ENCODE measurements at regions not wholly inside any gene's neighbourhood (a gene's known extent, or its start where the extent isn't known, plus 50 kb on each side); places are given as distances from the start of the nearest gene placed in this dataset.

DNA sequence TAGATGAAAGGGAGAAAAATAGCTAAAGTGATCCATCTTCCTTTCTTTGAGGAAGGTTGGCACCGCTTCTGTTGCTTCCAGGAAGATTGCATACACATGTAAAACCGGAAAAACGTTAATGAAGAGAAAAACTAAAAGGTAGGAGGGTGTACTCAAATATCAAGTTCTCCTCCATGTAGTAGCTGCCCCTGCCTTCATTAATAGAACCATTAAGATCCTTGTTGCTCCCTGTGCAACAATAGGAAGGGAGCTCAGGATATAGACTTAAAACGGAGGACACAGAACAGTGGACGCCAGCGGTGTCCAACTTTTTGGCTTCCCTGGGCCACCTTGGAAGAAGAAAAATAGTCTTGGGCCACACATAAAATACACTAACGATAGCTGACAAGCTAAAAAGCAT, 118.9 kb downstream of the TMEM174 start:
- BruUV-seq (replicated peaks): no TSS peak
- no peak overlapping the region for H3K9ac ChIP-seq (replicated peaks; ENCODE audit: extremely low read depth, insufficient read depth, low read length)
- CTCF ChIA-PET: interaction anchor here (0.9 to 2.4 kb wide), 5 partner anchors 12 to 163 kb away, joined by 3 to 10 read pairs (median 3); no protein-coding TSS in a partner anchor
- H3K9me1 ChIP-seq (replicated peaks; ENCODE audit: control insufficient read depth, extremely low read depth, insufficient read depth, low read length): no peaks in the 10 kb centered on the region
- TF ChIP-seq POLR2AphosphoS5 (IDR thresholded peaks at IDR 0.05; ENCODE audit: insufficient read depth, low read depth, low read length): no peak
- no peak for TF ChIP-seq POLR2A (IDR thresholded peaks at IDR 0.05; ENCODE audit: low read depth, low read length)
- TF ChIP-seq GATA2 (IDR thresholded peaks at IDR 0.05; ENCODE audit: insufficient read depth, insufficient read length, low read depth, low read length): no peak
- no peak for TF ChIP-seq FOS (IDR thresholded peaks at IDR 0.05; ENCODE audit: borderline replicate concordance, insufficient read depth, low read length)
- no peak for TF ChIP-seq JUN (IDR thresholded peaks at IDR 0.05; ENCODE audit: borderline replicate concordance, insufficient read depth, insufficient read length, low read depth)
- no peak for TF ChIP-seq MYC (IDR thresholded peaks at IDR 0.05; ENCODE audit: low read depth, low read length)
- TF ChIP-seq EZH2 (IDR thresholded peaks at IDR 0.05; ENCODE audit: borderline replicate concordance, low read depth, low read length, severe bottlenecking): no peak
- TF ChIP-seq, protein P1, sequence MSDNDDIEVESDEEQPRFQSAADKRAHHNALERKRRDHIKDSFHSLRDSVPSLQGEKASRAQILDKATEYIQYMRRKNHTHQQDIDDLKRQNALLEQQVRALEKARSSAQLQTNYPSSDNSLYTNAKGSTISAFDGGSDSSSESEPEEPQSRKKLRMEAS (IDR thresholded peaks at IDR 0.05; ENCODE audit: insufficient read depth, insufficient read length): no peak
- TF ChIP-seq, protein P2, sequence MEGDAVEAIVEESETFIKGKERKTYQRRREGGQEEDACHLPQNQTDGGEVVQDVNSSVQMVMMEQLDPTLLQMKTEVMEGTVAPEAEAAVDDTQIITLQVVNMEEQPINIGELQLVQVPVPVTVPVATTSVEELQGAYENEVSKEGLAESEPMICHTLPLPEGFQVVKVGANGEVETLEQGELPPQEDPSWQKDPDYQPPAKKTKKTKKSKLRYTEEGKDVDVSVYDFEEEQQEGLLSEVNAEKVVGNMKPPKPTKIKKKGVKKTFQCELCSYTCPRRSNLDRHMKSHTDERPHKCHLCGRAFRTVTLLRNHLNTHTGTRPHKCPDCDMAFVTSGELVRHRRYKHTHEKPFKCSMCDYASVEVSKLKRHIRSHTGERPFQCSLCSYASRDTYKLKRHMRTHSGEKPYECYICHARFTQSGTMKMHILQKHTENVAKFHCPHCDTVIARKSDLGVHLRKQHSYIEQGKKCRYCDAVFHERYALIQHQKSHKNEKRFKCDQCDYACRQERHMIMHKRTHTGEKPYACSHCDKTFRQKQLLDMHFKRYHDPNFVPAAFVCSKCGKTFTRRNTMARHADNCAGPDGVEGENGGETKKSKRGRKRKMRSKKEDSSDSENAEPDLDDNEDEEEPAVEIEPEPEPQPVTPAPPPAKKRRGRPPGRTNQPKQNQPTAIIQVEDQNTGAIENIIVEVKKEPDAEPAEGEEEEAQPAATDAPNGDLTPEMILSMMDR (IDR thresholded peaks at IDR 0.05; ENCODE audit: extremely low read depth in 1 of 2, insufficient read depth in 1 of 2, low read depth in 1 of 2, low read length in 2 of 2): no peak
- no peak overlapping the region for H3K4me2 ChIP-seq (ENCODE audit: insufficient read depth, low read length)
- DNase-seq (ENCODE audit: low read depth, low spot score): no peak
- POLR2A ChIA-PET: no interaction called here
- peaks cover 2% of the 10 kb centered on the region for H3K4me1 ChIP-seq (ENCODE audit: control insufficient read depth, extremely low read depth, insufficient read depth, low read length)
- dilution Hi-C loops (cut with MboI; ENCODE audit: extremely low pct_ligation_motif_present, low sequenced_read_pairs) (no loop called here), intact Hi-C loops (cut with micrococcal nuclease) (no loop called here)
- no peak overlapping the region for H2AFZ ChIP-seq (ENCODE audit: low read depth, low read length)
- FAIRE-seq: no peak
- no peaks in the 10 kb centered on the region for H3K9me3 ChIP-seq (replicated peaks; ENCODE audit: control insufficient read depth, insufficient read depth, low read length)
- H3K4me3 ChIP-seq (replicated peaks in 1 of 3; ENCODE audit: insufficient read depth in 1 of 3, low read depth in 1 of 3, low read length in 3 of 3): no peak overlapping the region
- no peaks in the 10 kb centered on the region for H3K36me3 ChIP-seq (ENCODE audit: control insufficient read depth in 2 of 2, extremely low read depth in 1 of 2, insufficient read depth in 2 of 2, low read length in 2 of 2)
- H3K27me3 ChIP-seq (ENCODE audit: control insufficient read depth in 2 of 2, insufficient read depth in 2 of 2, low read length in 2 of 2): peaks cover 67 to 73% of the 10 kb centered on the region in 2 experiments
- H4K20me1 ChIP-seq (replicated peaks; ENCODE audit: control insufficient read depth, extremely low read depth, insufficient read depth, low read length): no peaks in the 10 kb centered on the region
- no peak overlapping the region for H3K27ac ChIP-seq (ENCODE audit: insufficient read depth, low read depth, low read length)
- no peaks in the 10 kb centered on the region for H3K79me2 ChIP-seq (ENCODE audit: control insufficient read depth, insufficient read depth, low read length)
